AG09319 (cell line): ENCODE measurements at regions not wholly inside any gene's neighbourhood (a gene's known extent, or its start where the extent isn't known, plus 50 kb on each side); places are given as distances from the start of the nearest gene placed in this dataset.
"Not testable (repeated sequence)": the region's sequence is repeated elsewhere in the genome, so short reads cannot be mapped to it uniquely, and the experiment has no call there.

Experiments
- DNase-seq: peaks from one replicate; pipeline ENCODE4 v3.0.0-alpha.2; 2010; ENCODE audit warnings: low read depth; ENCODE audit errors: extremely low read depth
- CTCF ChIP-seq: IDR thresholded peaks from 2 replicates; pipeline ENCODE4 v1.5.1; 2011; ENCODE audit warnings: low read depth, mild to moderate bottlenecking, inconsistent platforms, low read length, moderate library complexity

- no peak for DNase-seq
- TF ChIP-seq CTCF: no peak
These were observed 112.8 kb upstream of the HEY2 start for GRCh38 chr6:125636671-125637070.

DNA sequence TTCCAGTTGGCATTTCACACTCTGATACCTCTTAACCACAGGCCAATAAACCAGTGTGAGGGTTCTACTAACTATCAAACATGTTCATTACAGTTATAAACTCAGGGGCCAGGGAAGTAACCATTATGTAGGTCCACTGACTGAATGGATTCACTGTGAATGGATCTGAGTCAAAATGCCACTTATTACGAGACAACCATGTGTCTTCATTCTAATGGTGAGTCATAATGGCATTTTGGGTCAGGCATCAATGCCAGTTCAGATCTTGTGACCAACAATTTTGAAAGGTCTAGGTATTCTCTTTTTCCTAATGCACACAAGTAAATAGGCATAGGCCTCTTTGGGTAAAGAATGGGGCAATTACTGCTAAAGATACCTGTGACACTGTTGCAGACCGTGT, 112.2 kb upstream of the HEY2 start:
- TF ChIP-seq CTCF: no peak

DNA sequence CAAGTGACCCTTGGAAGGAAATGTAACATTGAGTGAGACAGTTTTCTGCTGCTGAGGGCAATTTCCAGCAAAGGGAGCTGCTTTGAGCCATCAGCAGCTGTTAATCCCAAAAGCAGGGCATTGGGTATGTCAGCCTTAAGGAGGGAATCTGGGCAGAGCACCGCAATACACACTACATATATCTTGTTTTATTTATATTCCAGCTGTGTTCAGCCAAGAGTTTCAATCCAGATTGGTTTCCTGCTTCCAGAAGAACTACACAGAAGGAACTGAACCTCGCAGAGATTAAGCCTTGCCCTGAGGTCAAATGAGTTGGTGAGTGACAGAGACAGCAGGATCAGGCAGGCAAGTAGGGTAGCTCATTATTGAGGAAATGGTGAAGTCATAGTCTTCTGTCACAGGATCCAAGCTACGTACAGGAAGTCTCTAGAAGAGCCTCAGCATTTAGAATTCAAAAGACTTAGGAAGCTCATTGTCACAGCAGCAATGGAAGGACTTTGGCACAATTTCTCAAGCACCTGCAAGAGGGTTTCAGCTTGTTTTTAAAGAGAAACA, 109.9 kb upstream of the HEY2 start:
- no peak for TF ChIP-seq CTCF
- no peak for DNase-seq

More for the DNA sequence above, 112.2 kb upstream of the HEY2 start:
- no peak for DNase-seq

DNA sequence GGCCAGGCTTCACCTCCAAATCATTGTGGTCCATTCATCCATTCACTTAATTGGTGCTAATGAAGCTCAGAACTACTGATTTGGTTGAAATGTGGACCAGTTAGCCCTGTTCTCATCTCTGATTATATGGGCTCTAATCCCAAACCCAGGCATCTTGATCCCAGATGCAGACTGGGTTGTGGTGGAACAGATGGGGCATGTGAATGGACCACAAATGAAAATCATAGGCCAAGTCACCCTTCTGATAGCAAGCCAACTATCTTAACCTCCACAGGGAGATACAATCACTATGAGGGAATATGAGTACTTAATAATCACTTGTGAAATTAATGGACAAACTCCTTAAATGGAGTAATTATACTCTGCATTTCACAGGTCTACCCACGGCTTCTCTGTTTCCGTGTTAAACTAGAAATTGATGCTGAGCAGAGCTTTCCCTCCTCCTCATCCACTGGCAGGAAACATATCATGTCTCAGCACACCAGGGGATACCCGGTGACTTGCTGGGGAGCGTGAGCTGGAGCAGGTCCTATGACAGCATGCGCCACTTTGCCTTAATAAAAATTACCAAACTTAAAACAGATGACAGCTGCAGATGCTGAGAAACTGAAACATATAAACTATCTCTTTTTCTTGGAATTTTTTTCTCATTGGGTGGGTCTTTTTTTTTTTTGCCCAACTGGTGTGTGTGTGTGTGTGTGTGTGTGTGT, 108.8 kb upstream of the HEY2 start:
- TF ChIP-seq CTCF: no peak
- DNase-seq: no peak

DNA sequence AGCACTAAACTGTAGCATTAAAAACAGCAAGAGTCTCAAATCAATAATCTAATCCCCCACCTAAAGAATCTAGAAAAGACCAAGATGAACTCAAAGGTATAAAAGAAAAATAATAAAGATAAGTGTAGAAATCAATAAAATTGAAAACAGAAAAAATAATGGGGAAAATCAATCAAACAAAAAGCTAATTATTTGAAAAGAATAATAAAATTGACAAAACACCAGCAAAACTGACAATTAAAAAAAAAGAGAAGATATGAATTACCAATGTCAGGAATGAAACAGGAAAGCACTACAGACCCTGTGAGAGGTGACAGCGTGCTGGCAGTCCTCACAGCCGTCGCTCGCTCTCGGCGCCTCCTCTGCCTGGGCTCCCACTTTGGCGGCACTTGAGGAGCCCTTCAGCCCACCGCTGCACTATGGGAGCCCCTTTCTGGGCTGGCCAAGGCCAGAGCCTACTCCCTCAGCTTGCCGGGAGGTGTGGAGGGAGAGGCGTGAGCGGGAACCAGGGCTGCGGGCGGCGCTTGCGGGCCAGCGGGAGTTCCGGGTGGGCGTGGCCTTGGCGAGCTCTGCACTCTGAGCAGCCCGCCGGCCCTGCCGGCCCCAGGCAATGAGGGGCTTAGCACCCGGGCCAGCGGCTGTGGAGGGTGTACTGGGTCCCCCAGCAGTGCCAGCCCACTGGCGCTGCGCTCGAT, 105.3 kb upstream of the HEY2 start:
- not testable (repeated sequence) for DNase-seq

DNA sequence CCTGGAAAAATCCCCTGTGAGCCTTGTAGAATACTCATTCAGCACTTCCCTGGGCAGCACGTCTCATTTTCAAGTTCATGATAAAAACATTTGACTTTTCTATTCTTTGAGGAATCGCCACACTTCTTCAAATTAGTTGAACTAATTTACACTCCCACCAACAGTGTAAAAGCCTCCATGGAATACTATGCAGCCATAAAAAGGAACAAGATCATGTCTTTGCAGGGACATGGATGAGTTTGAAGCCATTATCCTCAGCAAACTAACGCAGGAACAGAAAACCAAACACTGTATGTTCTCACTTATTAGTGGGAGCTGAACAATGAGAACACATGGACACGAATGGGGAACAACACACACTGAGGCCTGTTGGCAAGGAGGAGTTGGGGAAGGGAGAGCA, 102.0 kb upstream of the HEY2 start:
- no peak for DNase-seq
- TF ChIP-seq CTCF: no peak

DNA sequence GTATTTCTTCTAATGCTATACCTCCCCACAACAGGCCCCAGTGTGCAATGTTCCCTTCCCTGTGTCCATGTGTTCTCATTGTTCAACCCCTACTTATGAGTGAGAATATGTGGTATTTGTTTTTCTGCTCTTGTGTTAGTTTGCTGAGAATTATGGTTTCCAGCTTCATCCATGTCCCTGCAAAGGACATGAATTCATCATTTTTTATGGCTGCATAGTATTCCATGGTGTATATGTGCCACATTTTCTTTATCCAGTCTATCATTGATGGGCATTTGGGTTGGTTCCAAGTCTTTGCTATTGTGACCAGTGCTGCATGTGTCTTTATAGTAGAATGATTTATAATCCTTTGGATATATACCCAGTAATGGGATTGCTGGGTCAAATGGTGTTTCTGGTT, 95.7 kb upstream of the HEY2 start:
- not testable (repeated sequence) for DNase-seq

DNA sequence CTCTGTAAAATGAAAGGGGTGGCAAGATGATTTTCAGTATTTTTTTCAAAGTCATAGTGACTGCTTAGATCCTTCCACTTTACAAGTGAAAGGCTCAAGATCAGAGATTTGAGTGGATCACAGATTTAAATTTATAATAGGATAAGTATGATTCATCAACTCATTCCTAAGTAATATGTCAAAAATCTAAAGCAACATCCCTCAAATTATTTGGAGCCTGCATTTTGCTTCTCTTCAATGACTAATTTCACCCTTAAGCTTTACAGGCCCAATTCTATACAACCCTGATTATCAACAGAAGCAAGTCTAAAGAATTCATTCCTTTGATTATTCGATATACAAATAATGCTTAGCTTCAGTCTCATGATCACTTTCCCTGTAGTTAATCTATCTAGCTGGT, 93.9 kb upstream of the HEY2 start:
- DNase-seq: no peak
- no peak for TF ChIP-seq CTCF
